22Rv1 (cell line): ENCODE measurements at regions not wholly inside any gene's neighbourhood (a gene's known extent, or its start where the extent isn't known, plus 50 kb on each side); places are given as distances from the start of the nearest gene placed in this dataset.

ENCODE experiments used
- CTCF ChIP-seq: fragments of 450-650 bp; IDR thresholded peaks from 2 replicates; pipeline ENCODE4 v1.5.1; 2017; ENCODE audit warnings: mild to moderate bottlenecking
- ZFX ChIP-seq: fragments of 450-650 bp; IDR thresholded peaks from 2 replicates; pipeline ENCODE4 v1.6.1; 2017; ENCODE audit warnings: antibody characterized with exemption, borderline replicate concordance

- TF ChIP-seq CTCF: no peak
- TF ChIP-seq ZFX: no peak
Measured at GRCh38 chr1:98049370-98050135, 128.7 kb upstream of the DPYD start.
